NCI-H2029 treated with DMSO at 0.1 percent for 48 hours (cell line): ENCODE measurements at regions not wholly inside any gene's neighbourhood (a gene's known extent, or its start where the extent isn't known, plus 50 kb on each side); places are given as distances from the start of the nearest gene placed in this dataset.

Experiments used
- DNase-seq: peaks from one replicate; lab custom pipeline; 2025; lab: John Stamatoyannopoulos, UW

DNA sequence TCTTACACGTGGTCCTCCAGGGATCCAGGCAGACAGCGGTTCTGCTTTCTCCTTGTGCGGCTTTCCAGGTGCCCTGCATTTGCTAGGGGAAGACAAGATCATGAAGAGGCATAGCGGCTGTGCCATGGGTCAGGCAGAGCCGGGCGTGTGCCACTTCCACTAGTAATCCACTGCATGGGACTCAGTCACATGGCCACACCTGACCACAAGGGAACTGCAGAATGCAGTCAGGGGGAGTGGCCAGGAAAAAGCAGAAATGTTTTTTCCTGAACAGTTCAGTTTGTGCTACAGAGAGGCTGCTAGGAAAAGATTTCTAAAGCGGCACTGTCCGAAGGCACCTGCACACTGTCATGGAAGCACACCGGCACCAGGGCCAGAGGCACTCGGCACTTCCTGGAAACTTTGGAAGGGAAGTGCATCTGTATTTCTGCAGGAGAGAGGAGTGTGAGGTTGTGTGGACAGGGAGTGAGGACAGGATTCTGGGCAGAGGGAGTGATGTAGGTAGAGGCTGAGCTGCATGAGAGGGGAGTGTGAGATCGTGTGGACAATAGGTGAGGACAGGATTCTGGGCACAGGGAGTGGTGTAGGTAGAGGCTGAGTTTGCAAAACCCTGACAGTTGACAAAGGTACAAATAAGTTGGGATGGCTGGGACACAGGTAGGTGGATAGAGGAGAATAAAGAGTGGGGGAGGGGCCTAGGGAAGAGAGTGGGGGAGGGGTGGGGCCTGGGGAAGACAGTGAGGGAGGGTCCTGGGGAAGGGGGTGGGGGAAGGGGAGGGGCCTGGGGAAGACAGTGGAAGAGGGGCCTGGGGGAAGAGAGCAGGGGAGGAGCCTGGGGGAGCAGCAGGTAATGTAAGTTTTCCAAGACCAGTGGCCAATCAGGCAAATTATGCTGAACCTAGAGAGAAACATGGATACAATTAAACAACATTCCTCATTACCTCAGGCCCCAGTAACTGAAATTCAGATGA is 1436.3 kb downstream of the TBC1D22A start:
- DNase-seq, result no peak

DNA sequence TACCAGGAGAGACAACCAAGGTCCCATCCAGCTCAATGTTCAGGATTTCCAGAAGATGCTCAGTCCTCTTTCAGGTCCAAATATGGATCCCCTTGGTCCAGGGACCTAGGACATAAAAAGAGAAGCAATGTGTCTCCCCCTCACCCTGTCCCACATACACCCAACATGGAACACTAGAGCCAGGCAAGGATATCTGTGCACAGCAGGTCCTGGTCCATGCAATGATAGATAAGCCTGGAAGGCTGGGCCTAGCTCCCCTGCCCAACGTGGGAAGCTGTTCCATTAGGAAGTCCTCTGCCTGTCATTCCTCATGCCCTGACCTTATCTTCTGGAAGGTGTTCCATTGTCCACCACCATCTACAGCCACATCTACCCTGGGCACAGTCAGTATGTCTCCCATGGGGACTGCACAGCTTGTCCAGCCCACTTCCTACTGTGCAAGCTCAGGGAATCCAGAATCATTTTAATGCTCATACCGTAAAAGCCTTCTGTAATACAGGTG is 1434.8 kb downstream of the TBC1D22A start:
- DNase-seq, result no peak

GRCh38 chr22:48192920-48193319 is 1430.5 kb downstream of the TBC1D22A start:
- DNase-seq, result no peak

DNA sequence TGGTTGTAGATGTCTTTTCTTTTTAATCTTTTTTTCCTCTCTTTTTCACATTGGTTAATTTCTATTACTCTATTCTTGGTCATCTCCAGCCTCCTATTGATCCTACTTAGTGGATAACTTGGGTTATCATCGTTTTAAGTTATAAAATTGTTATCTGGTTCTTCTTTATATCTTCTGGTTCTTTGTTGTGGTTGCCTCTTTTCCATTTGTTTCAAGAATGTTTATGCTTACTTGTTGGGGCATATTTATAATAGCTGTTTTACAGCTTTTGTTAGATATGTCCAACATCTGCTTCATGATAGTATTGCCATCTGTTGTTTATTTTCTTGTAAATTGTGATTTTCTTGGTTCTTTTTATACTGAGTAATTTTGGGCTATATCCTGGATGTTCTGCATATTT is 1429.6 kb downstream of the TBC1D22A start:
- no peak for DNase-seq

- no peak for DNase-seq
Observed at GRCh38 chr22:48188231-48188721, 1425.8 kb downstream of the TBC1D22A start.

GRCh38 chr22:48187356-48187755 is 1424.9 kb downstream of the TBC1D22A start:
- no peak for DNase-seq

DNA sequence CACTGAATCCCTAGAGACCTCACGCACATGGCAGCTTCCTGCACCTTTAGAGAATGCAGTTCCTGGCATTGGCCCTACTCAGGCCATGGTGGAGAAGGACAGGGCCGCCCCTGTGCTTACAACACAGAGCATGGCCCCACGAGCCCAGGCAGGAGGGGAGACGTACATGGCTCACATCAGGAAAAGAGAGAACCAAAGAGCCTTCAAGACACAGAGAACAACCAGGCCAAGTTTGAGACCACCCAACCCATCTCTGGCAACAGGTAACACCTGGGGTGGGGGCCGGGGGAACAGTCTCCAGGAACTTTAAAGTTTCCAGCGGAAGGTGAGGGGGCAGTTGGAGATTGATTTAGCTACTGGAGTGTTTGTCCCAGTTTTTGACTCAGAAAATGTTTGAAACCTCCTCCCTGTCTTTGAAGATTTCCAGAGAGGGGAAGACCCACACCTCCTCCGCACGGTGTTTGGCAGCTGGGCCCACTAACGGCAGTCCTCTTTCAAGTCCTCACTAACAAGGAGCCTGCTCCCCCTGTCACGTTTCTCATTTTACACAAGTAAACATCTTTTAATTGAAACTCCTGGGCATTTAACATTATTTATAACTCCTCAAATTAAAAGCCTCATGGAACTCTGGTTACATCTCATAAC is 1423.8 kb downstream of the TBC1D22A start:
- DNase-seq, result no peak

- DNase-seq, result no peak
Observed at GRCh38 chr22:48185071-48186055, 1422.9 kb downstream of the TBC1D22A start.

GRCh38 chr22:48182846-48183805 is 1420.7 kb downstream of the TBC1D22A start:
- DNase-seq, result no peak

DNA sequence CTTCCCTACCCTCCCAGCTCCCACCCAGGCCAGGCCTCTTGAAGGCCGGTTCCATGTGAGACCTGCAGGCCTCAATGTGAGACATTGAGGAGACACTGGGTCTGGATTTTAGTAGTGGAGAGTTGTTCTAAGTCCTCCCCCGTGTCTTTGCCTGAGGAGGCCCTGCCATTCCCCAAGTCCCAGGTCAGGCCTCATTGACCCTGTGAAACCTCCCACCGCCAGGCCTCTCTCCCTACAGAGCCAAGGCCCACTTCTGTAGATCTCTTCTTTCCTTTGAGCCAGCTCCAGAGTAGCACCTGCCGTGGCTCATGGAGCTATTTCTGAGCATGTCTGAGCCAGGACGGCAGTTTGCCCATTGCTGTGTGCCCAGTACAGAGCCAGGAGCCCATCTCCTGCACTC is 1419.6 kb downstream of the TBC1D22A start:
- no peak for DNase-seq

- no peak for DNase-seq
Observed at GRCh38 chr22:48181263-48181955, 1419.0 kb downstream of the TBC1D22A start.

- no peak for DNase-seq
Observed at GRCh38 chr22:48180631-48181030, 1418.2 kb downstream of the TBC1D22A start.

DNA sequence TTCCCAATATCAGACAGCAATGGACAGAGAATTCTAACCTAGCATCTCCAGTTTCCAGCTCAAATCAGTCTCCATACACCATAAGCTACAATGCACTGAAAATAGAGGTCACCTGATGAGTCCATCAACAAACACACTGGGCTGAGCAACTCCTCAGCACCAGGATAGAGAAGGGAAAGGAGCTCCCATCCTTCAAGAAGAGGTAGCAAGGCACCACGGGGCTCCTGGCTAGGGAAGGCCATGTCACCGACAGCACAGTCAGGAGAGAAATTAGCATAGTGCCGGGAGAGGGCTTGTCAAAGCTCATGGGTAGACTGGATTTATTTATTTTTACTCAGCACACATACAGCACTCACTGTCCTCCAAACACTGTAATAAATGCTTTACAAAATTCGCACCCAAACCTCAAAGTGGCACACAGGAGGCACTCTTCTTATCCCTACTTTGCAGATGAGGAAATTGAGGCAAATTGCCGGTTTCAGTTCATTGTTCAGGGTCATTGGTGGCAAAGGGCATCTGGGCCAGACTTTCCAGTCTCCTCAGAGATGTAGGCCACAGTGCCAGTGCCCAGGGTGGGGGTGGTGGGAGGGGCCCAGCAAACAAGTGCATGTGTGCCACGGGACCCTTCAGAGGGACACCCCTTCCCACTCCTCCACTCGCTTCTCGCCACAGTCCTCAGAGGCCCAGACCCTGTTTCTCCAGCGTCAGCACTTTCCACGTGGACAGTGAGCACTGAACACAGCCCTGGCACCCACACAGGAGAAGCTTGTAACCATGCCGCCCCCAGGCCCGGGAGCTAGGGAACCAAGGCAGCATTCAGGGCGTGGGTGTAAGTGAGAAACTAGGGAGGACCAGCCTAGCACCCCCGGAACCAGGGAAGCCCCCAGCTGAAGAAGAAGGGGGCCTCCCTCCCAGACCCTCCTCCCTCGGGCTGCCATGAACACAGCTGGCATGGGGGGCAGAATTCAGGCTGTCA is 1417.4 kb downstream of the TBC1D22A start:
- DNase-seq, result no peak

- DNase-seq, result no peak
Observed at GRCh38 chr22:48178536-48178935, 1416.1 kb downstream of the TBC1D22A start.

- no peak for DNase-seq
Observed at GRCh38 chr22:48177631-48178030, 1415.2 kb downstream of the TBC1D22A start.

- DNase-seq, result no peak
Observed at GRCh38 chr22:48175721-48176120, 1413.3 kb downstream of the TBC1D22A start.

DNA sequence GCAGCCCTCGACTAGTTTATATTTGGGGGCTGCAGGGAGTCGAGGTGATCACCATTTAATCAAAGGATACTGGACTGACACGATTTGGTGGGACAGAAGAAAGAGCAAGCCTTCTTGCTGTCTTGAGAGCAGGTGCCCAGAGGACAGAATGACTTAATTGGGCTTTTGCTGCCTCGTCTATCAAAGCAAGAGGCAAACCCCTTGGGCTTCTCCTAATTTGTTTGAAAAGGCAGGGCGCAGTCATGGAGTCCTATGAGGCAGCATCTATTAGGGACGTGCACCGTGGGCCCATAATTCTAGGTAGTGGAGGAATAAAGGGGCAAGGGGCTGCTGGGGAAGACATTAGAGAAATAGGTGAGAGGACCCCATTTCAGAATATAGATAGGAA is 1411.3 kb downstream of the TBC1D22A start:
- DNase-seq, result no peak

DNA sequence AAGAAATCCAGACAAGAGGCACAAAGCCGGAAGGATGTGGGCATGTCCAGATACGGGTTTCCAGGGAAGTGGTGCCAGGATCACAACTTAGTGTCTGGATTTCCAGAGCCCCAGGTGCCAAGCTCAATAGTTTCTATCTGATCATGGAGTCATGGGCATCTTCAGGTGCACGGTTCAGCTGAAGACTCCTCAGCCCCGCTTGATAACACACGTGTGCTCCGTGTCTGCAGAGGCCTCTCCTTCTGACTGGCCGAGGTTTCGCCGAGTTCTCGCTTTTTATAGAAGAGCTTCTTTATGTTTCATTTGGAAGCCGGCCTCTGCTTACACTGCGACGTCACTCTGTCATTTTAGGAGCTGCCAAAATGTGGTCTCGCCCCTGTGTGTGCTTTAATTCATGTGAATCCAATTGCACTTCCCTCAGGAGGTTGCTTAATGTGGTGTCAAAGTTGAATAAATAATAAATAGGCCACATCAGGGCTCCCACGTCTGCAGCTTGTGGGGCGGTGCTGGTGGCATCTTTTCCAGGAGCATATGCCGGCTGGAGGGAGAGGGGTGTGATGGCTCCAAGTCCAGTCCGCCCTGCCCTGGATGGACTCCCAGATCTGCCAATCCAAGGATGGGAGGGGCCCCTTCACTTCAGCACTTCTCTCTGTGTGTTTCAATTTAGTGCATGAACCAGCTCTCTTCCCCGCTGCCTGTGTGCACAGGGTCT is 1410.8 kb downstream of the TBC1D22A start:
- no peak for DNase-seq
